Upper lobe of right lung (tissue), 1 donor: ENCODE measurements at regions not wholly inside any gene's neighbourhood (a gene's known extent, or its start where the extent isn't known, plus 50 kb on each side); places are given as distances from the start of the nearest gene placed in this dataset.

Experiments used
- ATAC-seq: fragments of 200-7000 bp; cut with Tn5 transposase; one replicate; pipeline ENCODE4 v1.9.1; 2020; ENCODE audit warnings: mild to moderate bottlenecking, moderate library complexity
- DNase-seq: peaks from one replicate; pipeline ENCODE4 v3.0.0-alpha.2; 2020
- H3K27ac ChIP-seq: fragments of 200-600 bp; one replicate; pipeline ENCODE4 v1.8.0; 2022
- H3K27me3 ChIP-seq: fragments of 200-600 bp; one replicate; pipeline ENCODE4 v1.8.0; 2022; ENCODE audit warnings: mild to moderate bottlenecking
- H3K36me3 ChIP-seq: fragments of 200-600 bp; one replicate; pipeline ENCODE4 v1.8.0; 2022
- H3K4me1 ChIP-seq: fragments of 200-600 bp; one replicate; pipeline ENCODE4 v1.8.0; 2022
- H3K4me3 ChIP-seq: fragments of 200-600 bp; one replicate; pipeline ENCODE4 v1.8.0; 2022; ENCODE audit warnings: mild to moderate bottlenecking
- H3K9me3 ChIP-seq: fragments of 200-600 bp; one replicate; pipeline ENCODE4 v1.8.0; 2022
- intact Hi-C: fragments of 100-400 bp; cut with DNase I; formaldehyde crosslinking; loops from one replicate; pipeline ENCODE4 v1.11.0; 2022
- TF ChIP-seq, protein P1 (sequence below): fragments of 200-600 bp; IDR thresholded peaks from one replicate; pipeline ENCODE4 v1.8.0; 2022; ENCODE audit warnings: antibody characterized with exemption
- donor health status: DM: no; HTN: yes; CAD: no; lungs with severe emphysema.

DNA sequence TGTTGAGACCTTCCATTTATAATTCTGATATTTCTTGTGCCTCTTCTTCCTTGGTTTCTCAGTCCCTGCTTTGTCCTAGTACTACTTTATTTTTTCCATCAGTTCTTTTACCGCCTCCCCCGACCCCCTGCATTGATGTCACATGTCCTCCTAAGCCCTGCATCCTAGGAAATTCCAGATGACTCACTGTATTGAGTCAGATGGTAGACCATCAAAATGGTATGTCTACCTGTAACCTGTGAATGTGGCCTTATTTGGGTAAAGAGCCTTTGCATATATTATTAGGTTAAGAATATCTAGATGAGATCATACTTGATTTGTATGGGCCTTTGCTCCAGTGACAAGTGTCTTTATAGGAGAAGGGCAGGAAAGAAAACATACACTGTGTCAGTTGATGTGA lies 515.3 kb upstream of the CA10 start:
- no peaks in the 10 kb centered on the region for H3K27me3 ChIP-seq
- TF ChIP-seq, protein P1, sequence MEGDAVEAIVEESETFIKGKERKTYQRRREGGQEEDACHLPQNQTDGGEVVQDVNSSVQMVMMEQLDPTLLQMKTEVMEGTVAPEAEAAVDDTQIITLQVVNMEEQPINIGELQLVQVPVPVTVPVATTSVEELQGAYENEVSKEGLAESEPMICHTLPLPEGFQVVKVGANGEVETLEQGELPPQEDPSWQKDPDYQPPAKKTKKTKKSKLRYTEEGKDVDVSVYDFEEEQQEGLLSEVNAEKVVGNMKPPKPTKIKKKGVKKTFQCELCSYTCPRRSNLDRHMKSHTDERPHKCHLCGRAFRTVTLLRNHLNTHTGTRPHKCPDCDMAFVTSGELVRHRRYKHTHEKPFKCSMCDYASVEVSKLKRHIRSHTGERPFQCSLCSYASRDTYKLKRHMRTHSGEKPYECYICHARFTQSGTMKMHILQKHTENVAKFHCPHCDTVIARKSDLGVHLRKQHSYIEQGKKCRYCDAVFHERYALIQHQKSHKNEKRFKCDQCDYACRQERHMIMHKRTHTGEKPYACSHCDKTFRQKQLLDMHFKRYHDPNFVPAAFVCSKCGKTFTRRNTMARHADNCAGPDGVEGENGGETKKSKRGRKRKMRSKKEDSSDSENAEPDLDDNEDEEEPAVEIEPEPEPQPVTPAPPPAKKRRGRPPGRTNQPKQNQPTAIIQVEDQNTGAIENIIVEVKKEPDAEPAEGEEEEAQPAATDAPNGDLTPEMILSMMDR = no peak
- no peaks in the 10 kb centered on the region for H3K4me1 ChIP-seq
- no peaks in the 10 kb centered on the region for H3K36me3 ChIP-seq
- H3K9me3 ChIP-seq = no peaks in the 10 kb centered on the region
- H3K27ac ChIP-seq = no peak overlapping the region
- intact Hi-C loops = no loop called here
- no peak for ATAC-seq
- no peak overlapping the region for H3K4me3 ChIP-seq
- no peak for DNase-seq

DNA sequence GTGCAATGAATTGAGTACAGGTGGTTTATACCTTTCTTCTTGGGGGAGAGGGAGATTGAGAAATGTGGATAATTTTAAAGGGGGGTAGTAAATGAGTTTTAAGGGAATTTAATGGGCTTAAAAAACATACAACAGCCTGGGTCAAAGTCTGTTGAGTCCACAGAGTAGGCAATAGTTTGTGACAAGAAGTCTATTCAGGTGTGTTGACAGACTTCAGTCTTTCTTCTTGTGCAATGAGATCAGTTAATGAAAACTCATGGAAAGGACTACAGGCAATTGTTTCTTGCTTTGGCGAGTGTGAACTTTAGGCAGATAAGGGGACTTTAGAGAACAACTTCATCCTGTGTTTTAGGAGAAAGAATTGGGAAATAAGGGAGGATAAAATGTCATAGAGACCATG lies 507.8 kb upstream of the CA10 start:
- ATAC-seq (no peak), DNase-seq (no peak)
- H3K9me3 ChIP-seq = no peaks in the 10 kb centered on the region
- no peak overlapping the region for H3K4me3 ChIP-seq
- no peak overlapping the region for H3K27ac ChIP-seq
- no peaks in the 10 kb centered on the region for H3K27me3 ChIP-seq
- TF ChIP-seq, protein P1 = no peak
- intact Hi-C loops = no loop called here
- no peaks in the 10 kb centered on the region for H3K4me1 ChIP-seq
- H3K36me3 ChIP-seq = no peaks in the 10 kb centered on the region

DNA sequence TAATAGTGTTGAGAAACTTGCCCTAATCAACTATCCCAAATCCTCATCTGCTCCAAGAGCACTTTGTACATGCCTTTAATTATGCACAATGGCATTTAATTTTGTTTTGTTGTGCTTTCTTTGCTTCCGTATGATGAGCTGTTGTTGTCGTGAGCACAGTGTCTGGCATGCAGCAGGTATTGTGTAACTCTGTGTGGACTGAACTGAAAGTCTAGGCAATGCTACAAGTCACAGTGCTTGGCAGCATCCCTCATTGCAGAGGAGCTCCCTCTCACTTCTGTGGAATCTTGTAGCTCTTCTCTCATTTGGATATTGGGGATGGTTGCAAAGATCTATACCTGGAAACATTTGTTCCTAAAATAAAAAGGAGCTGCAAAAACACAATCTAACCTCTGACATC lies 502.2 kb upstream of the CA10 start:
- TF ChIP-seq, protein P1 = no peak
- no peak for ATAC-seq
- intact Hi-C loops = no loop called here

DNA sequence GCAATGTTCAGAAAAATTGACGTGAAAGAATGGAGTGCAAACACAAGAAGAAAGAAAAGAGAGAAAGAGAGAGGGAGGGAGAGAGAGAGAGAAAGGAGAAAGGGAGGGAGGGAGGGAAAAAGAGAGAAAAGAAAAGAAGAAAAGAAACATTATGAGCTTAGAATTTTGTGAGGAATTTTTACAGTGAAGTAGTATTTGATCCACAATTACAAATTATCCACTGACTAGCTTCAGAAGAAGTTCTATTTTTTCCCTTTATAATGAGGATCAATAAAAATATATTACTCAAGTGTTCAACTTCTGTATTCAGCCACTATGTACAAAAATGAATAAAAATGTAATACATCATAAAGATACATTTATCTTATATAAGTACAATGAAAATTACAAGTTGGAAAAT lies 494.5 kb upstream of the CA10 start:
- Histone ChIP-seq H3K4me1 (no peaks in the 10 kb centered on the region), H3K36me3 (no peaks in the 10 kb centered on the region), H3K27ac (no peak overlapping the region), H3K27me3 (no peaks in the 10 kb centered on the region), H3K4me3 (no peak overlapping the region), H3K9me3 (no peaks in the 10 kb centered on the region)
- TF ChIP-seq, protein P1 = no peak
- intact Hi-C loops = no loop called here
- DNase-seq = no peak
- no peak for ATAC-seq

More for the DNA sequence above, 502.2 kb upstream of the CA10 start:
- Histone ChIP-seq H3K27ac (no peak overlapping the region), H3K9me3 (no peaks in the 10 kb centered on the region), H3K4me3 (no peak overlapping the region), H3K4me1 (no peaks in the 10 kb centered on the region), H3K36me3 (no peaks in the 10 kb centered on the region), H3K27me3 (no peaks in the 10 kb centered on the region)
- DNase-seq = no peak

DNA sequence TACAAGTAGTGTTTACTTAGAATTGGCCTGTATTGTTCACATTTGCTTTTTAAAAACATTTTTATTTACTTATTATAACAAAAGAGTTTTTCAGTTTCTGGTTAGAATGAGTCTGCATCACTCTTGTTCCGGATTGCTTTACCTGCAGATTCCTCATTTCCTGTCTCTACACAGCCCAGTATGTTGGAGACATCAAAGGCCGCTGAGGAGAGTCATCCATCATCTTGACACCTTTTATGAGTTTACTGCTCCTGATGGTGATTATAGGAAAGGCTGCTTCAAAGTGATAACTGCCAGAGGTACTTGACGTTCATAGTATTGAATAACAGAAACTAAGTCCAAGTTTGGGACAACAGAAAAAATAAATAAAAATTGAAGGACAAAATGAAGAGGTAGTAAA lies 490.5 kb upstream of the CA10 start:
- DNase-seq (no peak), ATAC-seq (no peak)
- Histone ChIP-seq H3K27ac (no peak overlapping the region), H3K9me3 (no peaks in the 10 kb centered on the region), H3K27me3 (no peaks in the 10 kb centered on the region), H3K4me3 (no peak overlapping the region), H3K36me3 (no peaks in the 10 kb centered on the region), H3K4me1 (no peaks in the 10 kb centered on the region)
- intact Hi-C loops = no loop called here
- TF ChIP-seq, protein P1 = no peak

DNA sequence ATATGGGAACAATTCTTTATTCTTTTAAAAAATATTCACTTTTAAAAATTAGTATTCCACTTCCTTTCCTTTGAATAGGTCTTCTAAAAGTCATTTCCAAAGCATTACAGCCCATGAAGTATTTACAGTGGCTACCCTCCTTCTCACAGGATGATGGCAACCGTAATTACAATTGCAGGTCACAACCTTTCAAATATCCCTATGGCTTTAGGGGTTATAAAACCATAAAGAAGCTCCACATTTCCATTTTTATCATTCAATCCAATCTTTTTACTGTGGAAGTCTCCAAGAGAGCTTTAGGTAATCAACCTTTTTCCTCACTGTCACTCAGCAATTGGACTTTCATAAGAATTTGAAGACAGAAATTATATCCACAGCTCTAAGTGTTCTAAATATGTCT lies 488.9 kb upstream of the CA10 start:
- intact Hi-C loops = no loop called here
- DNase-seq = no peak
- no peaks in the 10 kb centered on the region for H3K4me1 ChIP-seq
- no peak for ATAC-seq
- TF ChIP-seq, protein P1 = no peak
- no peak overlapping the region for H3K27ac ChIP-seq
- H3K9me3 ChIP-seq = no peaks in the 10 kb centered on the region
- no peak overlapping the region for H3K4me3 ChIP-seq
- no peaks in the 10 kb centered on the region for H3K27me3 ChIP-seq
- H3K36me3 ChIP-seq = no peaks in the 10 kb centered on the region
